HCT116 (cell line): ENCODE measurements at regions not wholly inside any gene's neighbourhood (a gene's known extent, or its start where the extent isn't known, plus 50 kb on each side); places are given as distances from the start of the nearest gene placed in this dataset.

Experiments
- ATAC-seq: fragments of 200-7000 bp; cut with Tn5 transposase; 2 replicates; pipeline ENCODE4 v1.9.1; 2020; ENCODE audit warnings: mild to moderate bottlenecking, moderate library complexity
- BruUV-seq: library from RNA; stranded (reverse); fragments of 400-500 nt; replicated peaks from 2 replicates; lab custom pipeline; 2021; lab: Mats Ljungman, UMichigan
- CTCF ChIA-PET: fragments of 300-600 bp; sonication (Branson Sonifier 250); formaldehyde crosslinking; loops from one replicate; lab custom pipeline; 2021; ENCODE audit warnings: antibody characterized with exemption; lab: Charles Lee
- POLR2A ChIA-PET: fragments of 300-600, 350-600 bp; sonication (Branson Sonifier 250); formaldehyde crosslinking; loops from one replicate; lab custom pipeline; 2021; ENCODE audit warnings: antibody characterized with exemption; lab: Charles Lee
- RAD21 ChIA-PET, 2 experiments: fragments of 300-600 bp; sonication (Branson Sonifier 250); formaldehyde crosslinking; loops; one replicate each; lab custom pipeline; 2023; ENCODE audit warnings: low total read pairs in 2 of 2; ENCODE audit not compliant: uncharacterized antibody in 2 of 2, unreplicated experiment in 2 of 2, low non-redundant PET in 1 of 2; lab: Charles Lee
- DNase-seq: peaks from one replicate; pipeline ENCODE4 v3.0.0-alpha.2; 2010; ENCODE audit warnings: low read depth, low spot score
- H2AFZ ChIP-seq: fragments of 200-600 bp; shearing (Covaris generic), sonication (generic); 2 replicates; pipeline ENCODE4 v1.6.1; 2017; ENCODE audit warnings: low read depth, mixed run types, mixed read lengths, antibody characterized with exemption, low read length; ENCODE audit not compliant: poor library complexity, severe bottlenecking
- H3K27ac ChIP-seq: 2 replicates; pipeline ENCODE4 v1.5.1; 2012; ENCODE audit warnings: low read depth, low read length
- H3K27me3 ChIP-seq: fragments of 200-600 bp; sonication (generic); 2 replicates; pipeline ENCODE4 v1.6.1; 2016; ENCODE audit warnings: mixed run types, low read length, mixed read lengths; ENCODE audit not compliant: insufficient read depth
- H3K36me3 ChIP-seq, 2 experiments: fragments of 200-500 bp in 1 of 2; fragments of 200-600 bp in 1 of 2; sonication (Bioruptor generic) in 1 of 2; sonication (generic) in 1 of 2; 2 replicates each; pipeline versions ENCODE4 v1.5.1 to v1.6.1; 2014 to 2016; ENCODE audit warnings: low read length in 2 of 2, inconsistent platforms in 1 of 2, mixed read lengths in 1 of 2, mixed run types in 1 of 2; ENCODE audit not compliant: insufficient read depth in 2 of 2, control insufficient read depth in 1 of 2
- H3K4me1 ChIP-seq, 2 experiments: fragments of 200-600 bp in 1 of 2; sonication (generic) in 1 of 2; 2 replicates each; pipeline versions ENCODE4 v1.5.1 to v1.6.1; 2012 to 2017; ENCODE audit warnings: low read length in 2 of 2, inconsistent platforms in 1 of 2, mild to moderate bottlenecking in 1 of 2, mixed read lengths in 1 of 2, mixed run types in 1 of 2, moderate library complexity in 1 of 2; ENCODE audit not compliant: insufficient read depth in 2 of 2, control insufficient read depth in 1 of 2
- H3K4me2 ChIP-seq: fragments of 200-600 bp; sonication (generic); 2 replicates; pipeline ENCODE4 v1.6.1; 2017; ENCODE audit warnings: mixed run types, low read length, mixed read lengths
- H3K4me3 ChIP-seq, 2 experiments: fragments of 200-600 bp in 1 of 2; sonication (generic) in 1 of 2; replicated peaks in 1 of 2; 2 replicates each; pipeline ENCODE4 v1.5.1; 2011 to 2016; ENCODE audit warnings: low read length in 2 of 2, control low read depth in 1 of 2, low read depth in 1 of 2, mild to moderate bottlenecking in 1 of 2, mixed read lengths in 1 of 2, mixed run types in 1 of 2
- H3K79me2 ChIP-seq: fragments of 200-600 bp; sonication (generic); 2 replicates; pipeline ENCODE4 v1.6.1; 2017; ENCODE audit warnings: mild to moderate bottlenecking, mixed run types, low read length, moderate library complexity, mixed read lengths; ENCODE audit not compliant: insufficient read depth
- H3K9ac ChIP-seq: fragments of 200-600 bp; sonication (generic); 2 replicates; pipeline ENCODE4 v1.6.1; 2016; ENCODE audit warnings: low read length, mixed read lengths
- H3K9me2 ChIP-seq: fragments of 200-600 bp; sonication (generic), shearing (Covaris generic); 2 replicates; pipeline ENCODE4 v1.6.1; 2017; ENCODE audit warnings: mixed run types, mild to moderate bottlenecking, moderate library complexity; ENCODE audit not compliant: insufficient read depth
- H3K9me3 ChIP-seq, 2 experiments: fragments of 200-500 bp in 1 of 2; fragments of 200-600 bp in 1 of 2; sonication (Bioruptor generic) in 1 of 2; sonication (generic) in 1 of 2; 2 replicates each; pipeline ENCODE4 v1.6.1; 2014 to 2017; ENCODE audit warnings: low read length in 2 of 2, mixed read lengths in 2 of 2, inconsistent platforms in 1 of 2, low read depth in 1 of 2, mild to moderate bottlenecking in 1 of 2, mixed run types in 1 of 2, moderate library complexity in 1 of 2; ENCODE audit not compliant: control insufficient read depth in 1 of 2, insufficient read depth in 1 of 2
- H4K20me1 ChIP-seq: fragments of 200-600 bp; sonication (generic), shearing (Covaris generic); 2 replicates; pipeline ENCODE4 v1.6.1; 2017; ENCODE audit warnings: mixed run types, mild to moderate bottlenecking, moderate library complexity; ENCODE audit not compliant: insufficient read depth
- CEBPB ChIP-seq: IDR thresholded peaks from 2 replicates; pipeline ENCODE4 v1.6.1; 2012; ENCODE audit warnings: low read depth
- EGR1 ChIP-seq: IDR thresholded peaks from 2 replicates; pipeline ENCODE4 v1.6.1; 2012; ENCODE audit warnings: low read depth
- ELF1 ChIP-seq: IDR thresholded peaks from 2 replicates; pipeline ENCODE4 v1.6.1; 2012; ENCODE audit warnings: low read depth, borderline replicate concordance
- FOSL1 ChIP-seq: IDR thresholded peaks from 2 replicates; pipeline ENCODE4 v1.6.1; 2012; ENCODE audit warnings: low read depth
- REST ChIP-seq: IDR thresholded peaks from 2 replicates; pipeline ENCODE4 v1.6.1; 2012; ENCODE audit warnings: low read depth
- ZNF274 ChIP-seq: fragments of 200-500 bp; sonication (Bioruptor generic); IDR thresholded peaks from 2 replicates; pipeline ENCODE4 v1.6.1; 2014; ENCODE audit warnings: mild to moderate bottlenecking, low read depth, low read length, inconsistent platforms
- intact Hi-C: fragments of 100-400 bp; cut with micrococcal nuclease; formaldehyde crosslinking; loops from 2 replicates; pipeline ENCODE4 v1.10.0; 2022
- TF ChIP-seq, protein P1 (sequence below), 3 experiments: fragments of 200-600 bp in 1 of 3; sonication (generic) in 1 of 3; IDR thresholded peaks in 2 of 3; conservative IDR thresholded peaks in 1 of 3; 2 replicates each; pipeline ENCODE4 v1.5.1; 2012 to 2017; ENCODE audit warnings: low read depth in 2 of 3, low read length in 2 of 3, antibody characterized with exemption in 1 of 3, borderline replicate concordance in 1 of 3, control low read depth in 1 of 3, mild to moderate bottlenecking in 1 of 3, mixed read lengths in 1 of 3, mixed run types in 1 of 3, moderate library complexity in 1 of 3; ENCODE audit not compliant: insufficient read depth in 1 of 3

DNA sequence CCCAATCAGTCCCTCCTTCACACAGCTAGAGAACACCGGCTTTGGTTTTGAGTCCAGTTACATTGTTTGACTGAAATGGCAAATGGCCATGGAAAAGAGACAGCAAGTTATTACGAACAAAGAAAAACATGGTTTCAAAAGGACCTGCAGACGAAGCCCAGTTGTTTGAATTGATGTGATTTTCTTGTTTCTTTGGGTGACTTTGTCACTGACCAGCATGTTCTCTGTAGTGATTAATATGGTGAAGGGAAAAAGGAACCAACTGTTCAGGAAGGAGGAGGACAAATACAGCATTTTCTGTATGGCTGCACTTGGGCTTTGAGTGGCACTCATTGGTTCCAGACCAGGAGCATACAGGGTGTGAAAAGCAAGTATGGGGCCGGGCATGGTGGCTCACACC is 217.4 kb upstream of the TPM1 start (continued):
- no peak for TF ChIP-seq REST
- TF ChIP-seq ZNF274, result no peak
- no peak for TF ChIP-seq ELF1
- TF ChIP-seq, all 23 proteins: peak for 0

DNA sequence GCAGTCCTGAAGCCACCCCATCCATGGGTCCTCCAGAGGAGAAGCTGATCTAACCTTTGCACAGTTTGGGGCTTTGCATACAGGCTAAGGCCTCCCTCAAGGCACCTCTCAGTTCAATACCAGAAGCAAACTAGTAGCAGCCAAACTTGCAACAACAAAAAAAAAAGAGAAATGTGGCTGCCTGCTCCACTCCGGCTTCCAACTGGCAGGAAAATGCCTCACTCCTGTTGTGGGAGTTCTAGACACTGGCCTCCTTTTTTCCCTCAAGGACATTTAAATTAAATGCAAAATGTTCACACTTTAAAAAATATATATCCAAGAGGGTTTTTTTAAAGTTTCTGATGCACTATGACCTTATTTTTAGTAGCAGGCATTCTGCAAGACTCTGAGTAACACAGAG is 216.0 kb upstream of the TPM1 start:
- Histone ChIP-seq H4K20me1 (no peaks in the 10 kb centered on the region), H3K9me2 (no peaks in the 10 kb centered on the region), H3K27me3 (no peaks in the 10 kb centered on the region), H3K9me3 (no peaks in the 10 kb centered on the region), H3K36me3 (no peaks in the 10 kb centered on the region), H3K79me2 (no peaks in the 10 kb centered on the region), H2AFZ (no peak overlapping the region), H3K9ac (no peak overlapping the region), H3K4me1 (no peaks in the 10 kb centered on the region), H3K27ac (no peak overlapping the region), H3K4me2 (no peak overlapping the region), H3K4me3 (no peak overlapping the region)
- DNase-seq (no peak), ATAC-seq (no peak)
- RAD21 ChIA-PET, result no interaction called here
- TF ChIP-seq CEBPB, result no peak
- no peak for TF ChIP-seq EGR1
- TF ChIP-seq ELF1, result no peak
- no peak for TF ChIP-seq FOSL1
- TF ChIP-seq, protein P1, sequence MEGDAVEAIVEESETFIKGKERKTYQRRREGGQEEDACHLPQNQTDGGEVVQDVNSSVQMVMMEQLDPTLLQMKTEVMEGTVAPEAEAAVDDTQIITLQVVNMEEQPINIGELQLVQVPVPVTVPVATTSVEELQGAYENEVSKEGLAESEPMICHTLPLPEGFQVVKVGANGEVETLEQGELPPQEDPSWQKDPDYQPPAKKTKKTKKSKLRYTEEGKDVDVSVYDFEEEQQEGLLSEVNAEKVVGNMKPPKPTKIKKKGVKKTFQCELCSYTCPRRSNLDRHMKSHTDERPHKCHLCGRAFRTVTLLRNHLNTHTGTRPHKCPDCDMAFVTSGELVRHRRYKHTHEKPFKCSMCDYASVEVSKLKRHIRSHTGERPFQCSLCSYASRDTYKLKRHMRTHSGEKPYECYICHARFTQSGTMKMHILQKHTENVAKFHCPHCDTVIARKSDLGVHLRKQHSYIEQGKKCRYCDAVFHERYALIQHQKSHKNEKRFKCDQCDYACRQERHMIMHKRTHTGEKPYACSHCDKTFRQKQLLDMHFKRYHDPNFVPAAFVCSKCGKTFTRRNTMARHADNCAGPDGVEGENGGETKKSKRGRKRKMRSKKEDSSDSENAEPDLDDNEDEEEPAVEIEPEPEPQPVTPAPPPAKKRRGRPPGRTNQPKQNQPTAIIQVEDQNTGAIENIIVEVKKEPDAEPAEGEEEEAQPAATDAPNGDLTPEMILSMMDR (IDR thresholded peaks at IDR 0.05 in 2 of 3, conservative IDR thresholded peaks at IDR 0.05 in 1 of 3; ENCODE audit: borderline replicate concordance in 1 of 3, insufficient read depth in 1 of 3, low read depth in 2 of 3, low read length in 2 of 3), result no peak
- no TSS peak for BruUV-seq
- POLR2A ChIA-PET, result no interaction called here
- CTCF ChIA-PET, result no interaction called here
- intact Hi-C loops, result no loop called here
